Activated CD4-positive, alpha-beta T cell treated with anti-CD3 and anti-CD28 coated beads, Interleukin-2, amount 50 U/mL, for 4 hours (primary cell): ENCODE measurements at regions not wholly inside any gene's neighbourhood (a gene's known extent, or its start where the extent isn't known, plus 50 kb on each side); places are given as distances from the start of the nearest gene placed in this dataset.

ENCODE experiments used
- DNase-seq, 2 experiments: peaks; one replicate each; pipeline ENCODE4 v3.0.0-alpha.2; 2020

DNA sequence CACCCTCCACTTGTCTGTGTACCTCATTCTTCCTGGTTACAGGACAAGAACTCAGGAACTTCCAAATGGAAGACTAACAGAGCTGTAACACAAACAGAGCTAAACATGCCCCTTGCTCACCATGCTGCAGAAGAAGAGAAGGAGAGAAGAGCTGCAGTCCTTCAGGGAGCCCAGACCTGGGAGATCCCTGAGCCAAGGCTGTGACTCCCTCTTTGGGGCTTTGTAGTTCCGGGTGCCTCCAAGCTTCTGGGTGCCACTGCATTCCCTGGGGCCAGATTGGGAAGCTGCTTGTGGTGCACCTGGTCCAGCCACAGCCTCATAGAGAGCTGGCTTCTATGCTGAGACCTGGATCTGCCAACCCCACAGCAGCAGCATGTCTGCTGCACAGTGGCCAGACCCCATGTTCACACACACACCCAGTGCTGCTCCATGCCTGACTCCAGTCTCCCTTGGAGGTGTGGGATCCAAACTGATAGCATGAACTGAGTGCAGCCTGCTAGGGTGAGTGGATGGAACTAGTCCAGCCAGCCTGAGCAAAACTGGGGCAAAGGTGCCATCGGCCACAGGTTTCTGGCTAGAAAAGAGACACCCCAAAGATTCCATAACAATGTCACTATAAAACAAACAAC is 263.0 kb upstream of the NRIP1 start:
- no peak for DNase-seq

DNA sequence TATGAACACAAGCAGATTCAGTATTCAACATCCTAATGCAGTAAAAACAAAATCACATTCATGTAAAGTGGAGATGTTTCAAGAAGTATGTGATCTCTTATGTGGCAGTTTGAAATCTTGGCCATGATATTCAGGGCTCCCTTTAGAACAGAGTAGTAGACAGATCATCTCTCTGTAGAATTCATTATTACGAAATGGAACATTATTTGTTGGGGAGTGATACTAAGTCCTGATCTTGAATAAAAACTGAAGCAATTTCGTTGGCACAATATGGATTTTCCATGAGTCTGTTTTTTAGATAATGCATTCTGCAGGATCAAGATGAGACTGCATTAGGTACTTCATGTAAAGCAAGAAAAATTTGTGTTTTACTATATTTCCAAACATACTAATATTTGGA is 264.4 kb upstream of the NRIP1 start:
- no peak for DNase-seq

DNA sequence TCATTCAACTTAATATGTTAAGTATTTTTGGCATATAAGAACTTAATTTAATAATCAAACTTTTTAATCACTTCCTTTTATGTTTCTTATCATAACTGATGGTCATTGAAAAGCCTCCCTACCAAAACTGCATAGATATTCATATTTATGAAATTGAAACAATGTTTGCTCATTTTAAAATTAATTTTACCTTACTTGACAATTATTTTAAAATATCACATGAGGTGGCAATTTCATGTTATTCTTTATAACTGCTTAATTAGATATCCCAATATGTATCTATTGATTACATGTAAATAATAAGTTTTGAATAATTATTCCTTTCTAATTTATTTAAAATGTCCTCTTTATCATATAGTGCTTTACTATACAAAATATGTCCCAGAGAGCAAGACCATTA is 266.1 kb upstream of the NRIP1 start:
- DNase-seq: no peak

DNA sequence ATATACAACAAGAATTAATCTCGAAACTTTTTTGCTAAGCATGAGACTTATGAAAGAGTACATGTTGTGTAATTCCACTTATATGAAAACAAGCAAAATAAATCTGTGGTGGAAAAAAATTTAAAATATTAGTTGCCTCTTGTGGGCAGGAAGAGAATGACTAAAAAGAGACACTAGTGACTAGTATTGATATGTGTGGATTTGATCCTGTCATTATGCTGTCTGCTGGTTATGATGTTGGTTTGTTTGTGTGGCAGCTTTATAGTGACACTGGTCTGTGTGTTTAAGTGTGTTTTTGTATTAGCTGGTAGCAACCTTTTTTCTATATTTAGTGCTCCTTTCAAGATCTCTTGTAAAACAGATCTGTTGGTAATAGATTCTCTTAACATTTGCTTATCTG is 267.8 kb upstream of the NRIP1 start:
- no peak for DNase-seq

DNA sequence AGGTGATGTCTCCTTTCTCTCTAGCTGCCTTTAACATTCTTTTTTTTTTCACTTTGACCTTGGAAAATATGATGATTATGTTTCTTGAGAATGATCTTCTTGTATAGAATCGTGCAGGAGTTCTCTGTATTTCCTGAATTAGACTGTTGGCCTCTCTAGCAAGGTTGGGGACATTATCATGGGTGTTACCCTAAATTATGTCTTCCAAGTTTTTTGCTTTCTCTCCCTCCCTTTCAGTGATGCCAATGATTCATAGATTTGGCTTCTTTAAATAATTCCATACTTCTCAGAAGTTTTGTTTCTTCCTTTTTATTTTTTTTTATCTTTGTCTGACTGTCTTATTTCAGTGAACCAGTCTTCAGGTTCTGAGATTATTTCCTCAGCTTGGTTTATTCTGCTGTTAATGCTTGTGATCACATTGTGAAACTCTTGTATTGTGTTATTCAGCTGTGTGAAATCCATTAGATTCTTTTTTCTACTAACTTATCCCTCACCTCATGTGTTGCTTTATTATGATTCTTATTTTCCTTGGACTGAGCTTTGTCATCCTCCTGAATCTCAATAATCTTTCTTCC is 268.4 kb upstream of the NRIP1 start:
- DNase-seq: no peak

DNA sequence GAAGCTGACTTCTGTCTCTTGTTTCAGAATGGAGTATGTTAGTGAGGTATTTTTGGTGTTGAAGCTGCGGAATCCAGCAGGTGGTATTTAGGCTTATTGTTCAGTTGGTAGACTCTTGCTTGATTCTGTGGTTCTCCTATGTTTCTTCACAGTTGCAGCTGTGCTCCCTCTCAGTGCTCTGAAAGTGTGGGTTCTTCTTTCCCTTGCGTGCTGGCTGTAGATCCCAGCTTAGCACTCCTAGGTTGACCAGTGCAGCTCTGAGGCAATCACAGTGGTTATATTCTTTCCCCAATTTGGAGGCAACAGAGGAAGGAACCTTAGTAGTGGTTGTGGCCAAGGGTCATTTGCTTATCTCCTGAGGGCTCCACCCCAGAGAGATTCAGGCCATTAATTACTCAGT is 269.2 kb upstream of the NRIP1 start:
- no peak for DNase-seq

DNA sequence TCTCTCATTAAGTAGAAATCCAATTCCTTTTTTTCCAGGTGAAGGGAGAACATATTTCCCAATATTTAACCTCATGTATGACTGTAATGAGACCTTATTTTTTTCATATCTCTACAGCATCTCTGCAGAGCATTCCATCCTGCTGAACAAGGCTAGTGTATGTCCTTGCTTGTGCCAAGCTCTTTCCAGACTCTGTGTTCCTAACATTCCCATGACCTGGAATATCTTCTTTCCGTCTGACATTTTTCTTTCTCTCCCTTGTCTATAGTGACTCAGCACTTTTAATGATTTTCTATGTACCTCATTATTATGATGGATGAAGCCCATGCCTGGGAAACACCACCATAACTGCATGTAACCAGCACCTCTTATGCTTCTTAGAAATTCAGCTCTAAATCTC is 278.3 kb upstream of the NRIP1 start:
- no peak for DNase-seq

DNA sequence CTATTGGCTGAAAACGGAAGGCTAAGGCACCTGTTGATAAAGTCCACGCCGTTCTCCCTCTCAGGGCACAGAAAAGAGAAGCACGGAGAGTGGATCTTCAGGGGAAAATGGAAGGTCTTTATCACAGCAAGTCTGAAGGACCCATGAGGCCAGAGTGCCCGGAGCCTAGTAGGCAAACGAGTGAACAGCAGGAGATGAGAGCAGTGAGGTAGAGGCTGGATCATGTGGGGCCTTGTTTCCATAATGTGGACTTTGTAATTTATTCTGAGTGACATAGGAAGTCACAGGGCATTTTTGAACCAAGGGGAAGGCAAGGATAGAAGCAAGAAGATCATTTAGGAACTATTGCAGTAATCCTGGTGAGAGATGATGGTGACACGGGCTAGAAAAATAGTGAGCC is 287.2 kb upstream of the NRIP1 start:
- no peak for DNase-seq

DNA sequence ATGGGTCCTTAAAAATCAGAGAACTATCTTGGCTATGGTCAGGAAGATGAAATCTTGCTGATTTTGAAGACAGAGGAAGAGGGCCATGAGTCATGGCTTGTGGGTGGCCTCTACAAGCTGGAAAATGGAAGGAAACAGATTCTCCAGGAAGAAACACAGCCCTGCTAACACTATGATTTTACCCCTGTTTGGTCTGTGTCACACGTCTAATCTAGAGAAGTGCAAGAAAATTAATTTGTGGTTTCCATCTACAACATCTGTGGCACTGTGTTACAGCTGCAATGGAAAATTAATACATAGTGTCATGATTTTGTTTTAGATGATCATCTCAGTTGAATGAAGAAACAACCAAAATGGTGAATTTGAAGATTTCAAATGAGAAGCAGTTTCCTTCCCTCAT is 288.7 kb upstream of the NRIP1 start:
- DNase-seq: no peak

DNA sequence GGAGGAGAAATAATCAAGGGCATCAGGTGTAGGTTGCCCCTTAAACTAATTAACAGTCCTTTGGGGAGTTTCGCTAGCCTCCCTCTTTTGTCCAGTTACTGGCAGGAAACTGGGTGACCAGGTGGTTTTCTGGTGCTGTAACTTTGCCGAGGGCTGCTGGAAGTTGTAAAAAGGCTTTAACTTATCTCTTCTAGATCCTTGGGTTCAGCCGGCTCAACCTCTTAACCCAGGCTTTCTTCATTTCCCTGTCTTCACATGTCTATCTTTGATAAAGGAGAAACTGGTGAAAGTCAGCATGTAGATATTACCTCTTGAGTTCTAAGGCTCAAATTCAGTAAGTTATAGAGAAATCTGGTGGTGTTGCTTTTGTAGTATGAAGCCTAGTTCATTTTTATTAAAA is 289.7 kb upstream of the NRIP1 start:
- no peak for DNase-seq

DNA sequence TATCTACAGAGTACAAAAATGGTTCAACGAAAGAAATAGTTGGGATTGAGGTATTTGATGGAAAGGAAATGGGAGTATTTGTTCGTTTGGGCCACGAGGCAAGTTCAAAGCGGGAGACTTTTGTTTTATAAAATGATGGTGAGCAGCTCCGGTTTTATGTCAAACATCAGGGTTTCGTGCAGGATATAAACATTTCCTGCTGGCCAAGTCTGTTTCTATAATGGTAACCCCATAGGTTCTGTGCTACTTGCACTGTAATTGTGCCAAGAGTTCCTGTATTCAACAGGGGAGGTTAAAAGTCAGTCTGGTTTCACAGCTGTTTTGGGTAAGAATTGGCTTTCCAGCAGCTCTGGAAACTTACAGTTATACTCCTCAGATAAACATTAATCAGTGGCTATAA is 290.3 kb upstream of the NRIP1 start:
- DNase-seq: no peak

DNA sequence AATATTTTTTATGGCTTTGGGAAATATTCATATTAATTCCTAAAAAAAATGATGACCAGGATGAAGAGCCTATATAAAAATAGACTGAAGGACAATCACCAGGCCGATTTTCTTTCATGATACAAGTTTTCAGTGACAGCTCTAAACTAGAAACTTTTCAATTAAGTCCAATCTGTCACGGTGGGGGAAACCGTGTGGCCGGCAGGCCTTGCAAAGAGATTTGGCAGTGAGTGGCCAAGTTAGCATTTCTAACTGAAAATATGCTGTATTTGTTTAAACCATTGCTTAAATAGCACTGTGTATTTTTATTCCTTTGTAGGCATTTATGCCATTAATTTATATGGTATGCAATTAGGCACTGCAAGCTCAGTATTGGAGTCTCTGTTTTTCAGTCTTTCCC is 294.5 kb upstream of the NRIP1 start:
- DNase-seq: no peak

DNA sequence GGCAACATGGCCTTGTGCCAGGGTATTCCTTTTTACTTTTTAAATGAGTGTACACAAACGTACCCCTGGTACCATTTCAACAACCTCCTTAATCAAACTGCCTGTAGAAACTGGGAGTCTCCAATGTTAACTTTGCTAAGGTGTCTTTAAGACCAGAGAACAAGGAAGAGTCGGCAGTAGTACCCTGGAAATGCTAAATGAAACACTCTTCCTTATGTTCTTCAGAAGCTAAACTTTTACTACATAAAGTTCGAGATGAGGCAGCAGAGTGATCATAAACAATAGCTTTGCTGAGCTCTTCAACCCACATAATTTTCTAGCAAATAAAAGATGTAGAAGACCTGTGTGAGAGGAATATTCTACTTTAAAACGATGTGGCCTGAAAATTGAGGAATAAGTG is 297.7 kb upstream of the NRIP1 start:
- no peak for DNase-seq

DNA sequence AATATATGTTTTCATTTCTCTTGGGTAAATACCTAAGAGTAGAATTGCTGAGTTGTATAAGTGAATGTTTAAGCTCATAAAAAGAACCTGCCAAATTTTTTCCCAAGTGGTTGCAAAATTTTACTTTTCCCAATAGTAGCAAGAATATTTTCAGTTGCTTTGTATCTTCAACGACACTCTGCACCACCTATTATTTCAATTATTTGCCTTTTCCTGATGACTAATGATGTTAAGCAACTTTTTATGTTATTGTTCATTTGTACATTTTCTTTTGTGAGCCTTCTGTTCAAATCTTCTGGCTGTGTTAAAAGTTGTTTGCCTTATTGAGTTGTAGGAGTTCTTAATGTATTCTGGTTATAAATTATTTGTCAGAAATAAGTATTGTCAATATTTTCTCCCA is 299.1 kb upstream of the NRIP1 start:
- DNase-seq: no peak

DNA sequence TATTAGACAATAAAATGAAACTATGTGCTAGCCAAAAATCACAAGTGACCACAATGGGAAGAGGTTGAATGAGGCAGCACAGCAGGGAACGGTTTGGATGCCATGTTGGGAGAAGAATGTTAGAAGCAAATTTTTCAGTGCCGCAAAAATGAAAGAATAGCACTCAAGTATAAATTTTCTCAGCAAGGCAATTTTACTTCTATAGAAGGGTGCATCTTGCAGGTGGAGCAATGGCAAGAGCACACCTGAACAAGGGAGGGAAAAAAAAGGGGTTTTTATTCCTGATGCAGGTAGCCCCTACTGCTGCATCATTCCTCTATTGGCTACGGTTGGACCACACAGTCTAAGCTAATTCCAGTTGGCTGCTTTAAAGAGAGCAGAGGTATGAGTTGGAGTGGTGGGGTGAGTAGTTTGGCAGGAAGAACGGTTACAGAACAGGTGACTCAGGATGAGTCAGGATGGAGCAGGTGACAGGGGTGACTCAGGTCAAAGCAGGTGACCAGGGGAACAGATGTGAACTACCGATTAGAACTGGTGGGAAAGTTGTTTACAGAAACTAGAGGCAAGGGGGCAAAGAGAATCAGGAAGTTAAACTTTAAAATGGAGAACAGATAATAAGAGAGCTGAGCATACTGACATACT is 301.1 kb upstream of the NRIP1 start:
- DNase-seq: no peak

DNA sequence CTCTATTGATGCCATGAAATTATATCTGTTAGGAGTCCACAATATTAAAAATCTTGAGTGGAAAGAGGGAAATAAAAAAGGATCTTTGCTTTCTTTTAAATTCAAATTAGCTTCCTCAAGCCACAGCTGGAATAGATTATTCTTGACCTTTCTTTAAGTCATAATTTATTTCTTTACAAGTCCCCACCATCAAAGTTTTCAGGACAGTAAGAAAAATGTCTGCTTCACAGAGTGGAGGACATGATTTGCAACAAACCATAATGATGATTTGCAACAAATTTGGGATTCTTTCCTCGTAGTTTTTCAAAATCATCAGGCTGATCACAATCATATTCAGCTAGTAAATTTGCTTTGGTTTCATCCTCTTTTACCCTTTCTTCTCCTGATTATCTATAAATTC is 301.8 kb upstream of the NRIP1 start:
- DNase-seq: no peak

DNA sequence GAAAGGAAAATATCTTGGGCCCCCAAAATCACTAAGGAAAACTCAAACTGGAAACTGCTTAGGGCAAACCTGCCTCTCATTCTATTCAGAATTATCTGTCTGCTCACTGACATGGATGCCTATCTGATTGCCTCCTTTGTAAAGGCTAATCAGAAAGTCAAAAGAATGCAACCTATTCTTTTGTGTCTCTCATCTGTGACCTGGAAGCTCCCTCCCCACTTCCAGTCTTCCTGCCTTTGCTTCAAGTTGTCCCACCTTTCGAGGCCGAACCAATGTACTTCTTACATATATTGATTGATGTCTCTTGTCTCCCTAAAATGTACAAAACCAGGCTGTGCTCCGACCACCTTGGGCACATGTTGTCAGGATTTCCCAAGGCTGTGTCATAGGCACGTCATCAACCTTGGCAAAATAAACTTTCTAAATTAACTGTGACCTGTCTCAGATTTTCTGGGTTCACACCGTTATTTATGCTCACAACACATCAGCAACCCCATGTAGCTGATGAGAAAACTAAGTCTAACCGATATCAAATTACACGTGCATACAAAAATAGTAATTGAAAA is 302.3 kb upstream of the NRIP1 start:
- no peak for DNase-seq

DNA sequence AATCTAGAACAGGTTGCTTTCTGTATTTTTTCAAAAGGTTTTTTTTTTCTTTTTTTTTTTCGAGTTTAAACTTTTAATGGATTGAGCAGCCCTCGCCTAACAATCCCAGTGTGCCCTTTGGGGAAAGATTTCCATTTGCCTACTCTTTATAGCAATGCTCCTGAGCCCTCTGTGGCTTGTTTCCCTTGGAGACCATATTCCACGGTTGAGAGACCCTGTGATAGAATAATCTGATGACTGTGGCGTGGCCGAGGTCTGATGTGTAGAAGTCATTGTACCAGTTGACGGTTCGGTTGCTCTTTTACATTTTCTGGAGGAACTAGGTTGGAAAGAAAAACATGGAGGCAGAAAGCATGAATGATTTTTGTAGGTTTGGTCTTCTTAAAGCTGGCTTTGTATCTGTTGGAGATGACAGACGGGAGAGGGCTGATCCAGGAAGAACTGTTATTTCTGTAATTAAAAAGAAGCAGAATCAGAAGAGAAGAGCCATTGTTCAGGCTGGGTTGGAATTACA is 305.7 kb upstream of the NRIP1 start:
- DNase-seq: no peak

DNA sequence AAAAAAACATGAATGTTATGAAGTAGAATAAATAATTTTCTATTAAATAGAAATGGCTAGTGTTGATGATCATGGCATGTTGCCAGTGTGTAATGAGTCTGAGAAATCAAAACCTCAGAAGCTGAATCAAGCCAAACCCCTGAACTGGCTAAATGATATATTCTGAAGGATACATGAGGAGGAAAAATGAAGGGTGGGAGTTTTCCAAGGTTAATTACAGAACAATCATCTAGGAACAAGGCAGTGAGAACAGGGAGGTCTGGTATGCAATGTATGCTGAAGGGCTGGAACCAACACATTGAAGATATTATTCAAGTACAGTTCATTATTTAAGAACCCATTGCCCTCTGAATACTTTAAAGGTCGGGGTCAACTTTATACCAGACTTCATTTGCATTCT is 309.1 kb upstream of the NRIP1 start:
- no peak for DNase-seq

DNA sequence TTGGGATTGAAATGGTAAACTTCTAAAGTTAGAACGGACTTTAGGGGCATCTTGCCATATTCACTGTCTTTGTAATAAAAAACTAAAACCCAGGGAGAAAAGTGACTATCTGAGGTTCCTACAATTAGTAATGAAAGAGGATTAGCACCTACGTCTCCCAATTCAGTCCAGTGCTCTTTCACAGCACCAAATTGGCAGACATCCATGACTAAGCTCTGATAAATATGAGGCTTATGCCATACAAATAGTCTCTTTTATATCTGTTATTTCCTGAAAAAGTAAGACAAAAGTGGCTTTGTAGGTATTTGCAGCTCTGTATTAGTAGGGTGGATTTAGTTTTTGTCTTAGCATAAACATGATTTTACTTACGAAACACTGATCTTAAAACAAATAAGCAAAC is 315.0 kb upstream of the NRIP1 start:
- DNase-seq: no peak

DNA sequence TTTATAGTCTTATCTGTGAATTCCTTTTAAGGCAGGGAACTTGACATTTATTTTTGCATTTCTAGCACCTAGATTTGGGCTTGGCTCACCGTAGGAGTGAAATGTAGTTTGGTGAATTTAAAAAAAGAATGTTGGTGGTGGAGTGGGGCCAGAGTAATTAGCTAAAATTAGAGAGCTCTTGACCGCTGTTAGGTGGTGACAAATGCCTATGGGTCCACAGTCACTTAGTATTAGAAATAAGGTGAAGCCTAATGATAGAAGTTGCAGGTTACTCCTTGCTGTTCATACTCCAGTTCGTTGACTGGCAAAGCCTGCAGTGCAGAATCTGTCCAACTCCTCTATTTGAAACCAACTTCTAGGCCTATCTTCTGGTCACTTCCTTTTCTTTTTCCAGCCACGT is 318.8 kb upstream of the NRIP1 start:
- DNase-seq: no peak

DNA sequence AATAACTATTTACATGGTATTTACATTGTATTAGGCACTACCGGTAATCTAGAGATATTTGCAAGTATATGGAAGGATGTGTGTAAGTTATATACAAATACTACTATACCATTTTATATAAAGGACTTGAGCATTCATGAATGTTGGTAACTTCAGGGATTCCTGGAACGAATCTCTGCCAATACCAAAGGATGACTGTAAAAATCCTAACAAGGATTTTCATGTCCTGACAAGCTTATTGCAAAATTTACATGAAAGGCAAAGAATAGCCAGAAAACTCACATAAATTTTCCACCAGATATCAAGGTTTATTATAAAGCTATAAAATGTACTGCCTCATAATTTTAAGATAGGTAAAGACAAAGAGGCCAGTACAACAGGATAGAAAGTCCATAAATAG is 325.2 kb upstream of the NRIP1 start:
- no peak for DNase-seq

DNA sequence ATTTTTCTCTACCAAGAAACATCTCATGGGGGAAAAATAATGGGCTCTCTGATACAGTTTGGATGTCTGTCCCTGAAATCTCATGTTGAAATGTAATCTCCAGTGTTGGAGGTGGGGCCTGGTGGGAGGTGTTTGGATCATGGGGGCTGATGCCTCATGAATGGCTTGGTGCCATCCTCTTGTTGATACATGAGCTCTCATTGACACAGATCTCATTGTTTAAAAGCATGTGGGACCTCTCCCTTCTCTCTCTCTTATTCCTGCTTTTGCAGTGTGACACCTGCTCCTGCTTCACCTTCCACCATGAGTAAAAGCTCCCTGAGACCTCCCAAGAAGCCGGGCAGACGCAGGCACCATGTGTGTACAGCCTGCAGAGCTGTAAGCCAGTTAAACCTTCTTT is 332.5 kb upstream of the NRIP1 start:
- DNase-seq: no peak

DNA sequence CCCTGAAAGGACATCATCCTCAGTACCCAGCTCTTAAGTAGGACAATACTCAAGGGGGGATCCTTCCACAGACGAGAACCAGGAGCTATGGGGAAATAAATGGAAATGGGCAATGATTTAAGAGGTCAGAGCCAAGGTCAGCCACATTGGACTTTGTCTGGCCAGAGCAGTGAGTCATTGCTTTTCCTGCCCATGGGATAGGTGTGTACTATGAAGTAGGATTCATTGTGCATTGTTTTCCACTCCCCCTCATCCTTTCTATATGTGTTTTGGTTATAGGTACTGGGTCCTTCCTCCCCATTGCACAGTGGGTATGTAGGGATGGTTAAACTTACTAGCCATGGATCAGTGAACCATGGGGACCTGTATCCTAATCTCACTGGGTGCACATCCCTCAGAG is 328.9 kb upstream of the USP25 start:
- no peak for DNase-seq

DNA sequence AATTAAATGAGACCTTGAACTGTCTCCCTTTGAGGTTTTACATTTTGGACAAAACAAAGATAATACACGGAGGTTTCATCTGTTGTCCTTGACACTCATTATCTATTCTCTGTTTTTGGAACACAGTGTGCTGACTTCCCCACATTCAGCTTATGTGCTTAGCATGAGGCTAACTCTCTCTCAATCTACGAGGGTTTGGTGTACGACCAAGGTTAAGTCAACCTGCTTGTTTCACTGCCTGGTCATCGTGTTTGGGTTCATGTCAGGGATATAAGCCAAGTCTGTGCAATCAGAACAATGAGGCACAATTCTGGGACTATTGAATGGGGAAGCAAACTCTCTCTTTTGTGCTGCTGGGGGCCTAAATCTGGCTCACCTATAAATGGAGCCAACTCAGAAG is 328.5 kb upstream of the USP25 start:
- DNase-seq: no peak
